SK-N-SH treated with all-trans-retinoic acid at 6 μM for 48 hours (cell line): ENCODE measurements at regions not wholly inside any gene's neighbourhood (a gene's known extent, or its start where the extent isn't known, plus 50 kb on each side); places are given as distances from the start of the nearest gene placed in this dataset.

ENCODE experiments used
- ATAC-seq: fragments of 200-7000 bp; cut with Tn5 transposase; 3 replicates; pipeline ENCODE4 v1.9.1; 2020; ENCODE audit warnings: mild to moderate bottlenecking, moderate library complexity
- ARNTL ChIP-seq: fragments of 450-650 bp; formaldehyde crosslinking; IDR thresholded peaks from 2 replicates; pipeline ENCODE4 v1.5.0; 2020; ENCODE audit warnings: low read depth, mild to moderate bottlenecking, moderate library complexity, borderline replicate concordance
- CREB5 ChIP-seq: fragments of 250-450 bp; sonication (Bioruptor Pico); IDR thresholded peaks from 2 replicates; pipeline ENCODE4 v1.5.1; 2020; ENCODE audit warnings: low read depth, mild to moderate bottlenecking, moderate library complexity
- CSDC2 ChIP-seq: fragments of 250-450 bp; sonication (Bioruptor Pico); IDR thresholded peaks from 2 replicates; pipeline ENCODE4 v1.5.0; 2020; ENCODE audit warnings: mild to moderate bottlenecking, moderate library complexity
- CSRNP3 ChIP-seq: fragments of 250-450 bp; sonication (Bioruptor Pico); IDR thresholded peaks from 2 replicates; pipeline ENCODE4 v1.5.1; 2021; ENCODE audit warnings: mild to moderate bottlenecking, moderate library complexity
- ESRRG ChIP-seq: fragments of 250-450 bp; sonication (Bioruptor Pico); IDR thresholded peaks from 2 replicates; pipeline ENCODE4 v1.6.1; 2021; ENCODE audit warnings: mild to moderate bottlenecking
- GLIS3 ChIP-seq: fragments of 250-450 bp; sonication (Bioruptor Pico); IDR thresholded peaks from 2 replicates; pipeline ENCODE4 v1.5.0; 2020; ENCODE audit warnings: mild to moderate bottlenecking, moderate library complexity
- ISL1 ChIP-seq: fragments of 250-450 bp; sonication (Bioruptor Pico); IDR thresholded peaks from 2 replicates; pipeline ENCODE4 v2.1.2; 2022; ENCODE audit warnings: mild to moderate bottlenecking, moderate library complexity
- OSR1 ChIP-seq: fragments of 250-450 bp; sonication (Bioruptor Pico); IDR thresholded peaks from 2 replicates; pipeline ENCODE4 v1.8.0; 2022; ENCODE audit warnings: moderate library complexity, mild to moderate bottlenecking, inconsistent platforms
- PATZ1 ChIP-seq: fragments of 250-450 bp; sonication (Bioruptor Pico); IDR thresholded peaks from 2 replicates; pipeline ENCODE4 v1.8.0; 2020; ENCODE audit warnings: mild to moderate bottlenecking, moderate library complexity, borderline replicate concordance
- POU6F1 ChIP-seq: fragments of 250-450 bp; sonication (Bioruptor Pico); IDR thresholded peaks from 2 replicates; pipeline ENCODE4 v1.8.0; 2021; ENCODE audit warnings: low read depth, mild to moderate bottlenecking, moderate library complexity, borderline replicate concordance
- PPARA ChIP-seq: fragments of 250-450 bp; sonication (Bioruptor Pico); IDR thresholded peaks from 2 replicates; pipeline ENCODE4 v1.5.0; 2020; ENCODE audit warnings: mild to moderate bottlenecking, borderline replicate concordance
- RARB ChIP-seq: fragments of 250-450 bp; sonication (Bioruptor Pico); IDR thresholded peaks from 2 replicates; pipeline ENCODE4 v1.8.0; 2021; ENCODE audit warnings: mild to moderate bottlenecking, moderate library complexity
- SNAI2 ChIP-seq: fragments of 250-450 bp; sonication (Bioruptor Pico); IDR thresholded peaks from 2 replicates; pipeline ENCODE4 v1.5.0; 2020; ENCODE audit warnings: mild to moderate bottlenecking, moderate library complexity
- TCF4 ChIP-seq: fragments of 250-450 bp; sonication (Bioruptor Pico); IDR thresholded peaks from 2 replicates; pipeline ENCODE4 v1.8.0; 2021; ENCODE audit warnings: mild to moderate bottlenecking, moderate library complexity, borderline replicate concordance
- TOX ChIP-seq: fragments of 250-450 bp; sonication (Bioruptor Pico); IDR thresholded peaks from 2 replicates; pipeline ENCODE4 v1.8.0; 2021; ENCODE audit warnings: mild to moderate bottlenecking, moderate library complexity, borderline replicate concordance
- TSHZ2 ChIP-seq: fragments of 250-450 bp; sonication (Bioruptor Pico); IDR thresholded peaks from 2 replicates; pipeline ENCODE4 v1.5.0; 2020; ENCODE audit warnings: mild to moderate bottlenecking, moderate library complexity
- ZC3H10 ChIP-seq: fragments of 250-450 bp; sonication (Bioruptor Pico); IDR thresholded peaks from 2 replicates; pipeline ENCODE4 v1.5.1; 2021; ENCODE audit warnings: mild to moderate bottlenecking, moderate library complexity
- ZFP30 ChIP-seq: fragments of 450-650 bp; formaldehyde crosslinking; IDR thresholded peaks from 2 replicates; pipeline ENCODE4 v1.5.0; 2022; ENCODE audit warnings: mild to moderate bottlenecking, moderate library complexity
- ZNF565 ChIP-seq: fragments of 450-650 bp; formaldehyde crosslinking; conservative IDR thresholded peaks from 2 replicates; pipeline ENCODE4 v1.5.0; 2020; ENCODE audit warnings: low read depth, mild to moderate bottlenecking, moderate library complexity
- ZNF70 ChIP-seq: fragments of 450-650 bp; formaldehyde crosslinking; IDR thresholded peaks from 2 replicates; pipeline ENCODE4 v1.5.0; 2020; ENCODE audit warnings: mild to moderate bottlenecking, moderate library complexity
- ZNF8 ChIP-seq: fragments of 450-650 bp; formaldehyde crosslinking; IDR thresholded peaks from 2 replicates; pipeline ENCODE4 v1.5.0; 2020; ENCODE audit warnings: mild to moderate bottlenecking, moderate library complexity

- TF ChIP-seq ZFP30 (CRISPR knock-in tag) (no peak), ISL1 (CRISPR knock-in tag) (no peak), TCF4 (CRISPR knock-in tag) (no peak), CSDC2 (CRISPR knock-in tag) (no peak), TOX (no peak), PATZ1 (CRISPR knock-in tag) (no peak), ARNTL (CRISPR knock-in tag) (no peak), ZNF8 (CRISPR knock-in tag) (no peak), RARB (CRISPR knock-in tag) (no peak), POU6F1 (no peak), ESRRG (no peak), CSRNP3 (CRISPR knock-in tag) (no peak), TSHZ2 (CRISPR knock-in tag) (no peak), ZNF565 (CRISPR knock-in tag) (no peak), OSR1 (CRISPR knock-in tag) (no peak), GLIS3 (CRISPR knock-in tag) (no peak), SNAI2 (CRISPR knock-in tag) (no peak)
- no peak for ATAC-seq
Observed at GRCh38 chr7:71015252-71015900, 116.6 kb upstream of the GALNT17 start.

GRCh38 chr7:71016401-71016800, 115.5 kb upstream of the GALNT17 start:
- TF ChIP-seq CSRNP3 (CRISPR knock-in tag) (no peak), PPARA (CRISPR knock-in tag) (no peak), CSDC2 (CRISPR knock-in tag) (no peak), CREB5 (CRISPR knock-in tag) (no peak), PATZ1 (CRISPR knock-in tag) (no peak), ZNF565 (CRISPR knock-in tag) (no peak), SNAI2 (CRISPR knock-in tag) (no peak), ZC3H10 (no peak), GLIS3 (CRISPR knock-in tag) (no peak), ZNF70 (no peak)
- ATAC-seq = no peak
